ENCODE measurements at regions not wholly inside any gene's neighbourhood (a gene's known extent, or its start where the extent isn't known, plus 50 kb on each side); places are given as distances from the start of the nearest gene placed in this dataset.
"Not testable (repeated sequence)": the region's sequence is repeated elsewhere in the genome, so short reads cannot be mapped to it uniquely, and the experiment has no call there.

DNA sequence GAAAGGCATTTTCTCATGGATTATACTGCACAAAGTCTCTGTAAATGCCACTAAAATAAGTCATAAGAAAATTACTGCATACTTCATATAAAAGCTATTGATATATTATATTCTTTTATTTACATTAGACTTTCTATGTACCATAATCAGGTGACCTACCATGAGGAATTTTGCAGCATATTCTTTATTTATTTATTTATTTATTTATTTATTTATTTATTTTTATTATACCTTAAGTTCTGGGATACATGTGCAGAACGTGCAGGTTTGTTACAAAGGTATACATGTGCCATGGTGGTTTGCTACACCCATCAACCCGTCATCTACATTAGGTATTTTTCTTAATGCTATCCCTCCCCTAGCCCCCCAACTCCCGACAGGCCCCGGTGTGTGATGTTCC is 596.2 kb downstream of the CHSY3 start:
- TF ChIP-seq, protein P1, sequence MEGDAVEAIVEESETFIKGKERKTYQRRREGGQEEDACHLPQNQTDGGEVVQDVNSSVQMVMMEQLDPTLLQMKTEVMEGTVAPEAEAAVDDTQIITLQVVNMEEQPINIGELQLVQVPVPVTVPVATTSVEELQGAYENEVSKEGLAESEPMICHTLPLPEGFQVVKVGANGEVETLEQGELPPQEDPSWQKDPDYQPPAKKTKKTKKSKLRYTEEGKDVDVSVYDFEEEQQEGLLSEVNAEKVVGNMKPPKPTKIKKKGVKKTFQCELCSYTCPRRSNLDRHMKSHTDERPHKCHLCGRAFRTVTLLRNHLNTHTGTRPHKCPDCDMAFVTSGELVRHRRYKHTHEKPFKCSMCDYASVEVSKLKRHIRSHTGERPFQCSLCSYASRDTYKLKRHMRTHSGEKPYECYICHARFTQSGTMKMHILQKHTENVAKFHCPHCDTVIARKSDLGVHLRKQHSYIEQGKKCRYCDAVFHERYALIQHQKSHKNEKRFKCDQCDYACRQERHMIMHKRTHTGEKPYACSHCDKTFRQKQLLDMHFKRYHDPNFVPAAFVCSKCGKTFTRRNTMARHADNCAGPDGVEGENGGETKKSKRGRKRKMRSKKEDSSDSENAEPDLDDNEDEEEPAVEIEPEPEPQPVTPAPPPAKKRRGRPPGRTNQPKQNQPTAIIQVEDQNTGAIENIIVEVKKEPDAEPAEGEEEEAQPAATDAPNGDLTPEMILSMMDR (IDR thresholded peaks at IDR 0.05) = not testable (repeated sequence)
- not testable (repeated sequence) for TF ChIP-seq EP300 (IDR thresholded peaks at IDR 0.05; ENCODE audit: low read depth)

Data from transverse colon (tissue), 3 donors.